ENCODE measurements at regions not wholly inside any gene's neighbourhood (a gene's known extent, or its start where the extent isn't known, plus 50 kb on each side); places are given as distances from the start of the nearest gene placed in this dataset.

- Histone ChIP-seq H3K27me3 (replicated peaks; ENCODE audit: insufficient read depth) (no peaks in the 10 kb centered on the region), H3K79me2 (ENCODE audit: insufficient read depth) (no peaks in the 10 kb centered on the region), H3K9me2 (ENCODE audit: insufficient read depth) (no peaks in the 10 kb centered on the region), H3K4me3 (no peak overlapping the region), H3K9me3 (ENCODE audit: low read depth) (no peaks in the 10 kb centered on the region), H3K9ac (no peak overlapping the region), H3K36me3 (ENCODE audit: low read depth) (no peaks in the 10 kb centered on the region), H3F3A (ENCODE audit: insufficient read depth) (no peaks in the 10 kb centered on the region), H3K4me2 (ENCODE audit: unreplicated experiment) (no peak overlapping the region), H2AFZ (no peak overlapping the region), H3K27ac (no peak overlapping the region), H4K20me1 (ENCODE audit: insufficient read depth) (no peaks in the 10 kb centered on the region), H3K4me1 (ENCODE audit: insufficient read depth) (no peaks in the 10 kb centered on the region)
- 77% methylated on average over 2 of the region's 2 CpGs for WGBS, 2 experiments (ENCODE audit: low coverage in 1 of 2, low lambda C conversion rate in 2 of 2, missing lambda C conversion rate in 2 of 2)
- TF ChIP-seq EZH2 (IDR thresholded peaks at IDR 0.05; ENCODE audit: insufficient read depth, poor library complexity, severe bottlenecking) (no peak), EZH2phosphoT487 (IDR thresholded peaks at IDR 0.05; ENCODE audit: insufficient read depth, low read depth) (no peak)
- in situ Hi-C loops (cut with MboI): no loop called here
- no peak for DNase-seq
These were observed 373.5 kb downstream of the SEMA3D start for GRCh38 chr7:84813376-84813775.

- H3K9me3 ChIP-seq (ENCODE audit: low read depth): no peaks in the 10 kb centered on the region
- no peak overlapping the region for H3K9ac ChIP-seq
- no peak overlapping the region for H3K4me3 ChIP-seq
- H3K36me3 ChIP-seq (ENCODE audit: low read depth): no peaks in the 10 kb centered on the region
- no peaks in the 10 kb centered on the region for H3K27me3 ChIP-seq (replicated peaks; ENCODE audit: insufficient read depth)
- 37 to 39% methylated on average over 2 of the region's 2 CpGs for WGBS, 2 experiments (ENCODE audit: low coverage in 1 of 2, low lambda C conversion rate in 2 of 2, missing lambda C conversion rate in 2 of 2)
- no peaks in the 10 kb centered on the region for H3K4me1 ChIP-seq (ENCODE audit: insufficient read depth)
- no peaks in the 10 kb centered on the region for H4K20me1 ChIP-seq (ENCODE audit: insufficient read depth)
- no peak overlapping the region for H3K27ac ChIP-seq
- in situ Hi-C loops (cut with MboI): no loop called here
- peak overlapping the region; percentile 63 for H2AFZ ChIP-seq
- TF ChIP-seq EZH2phosphoT487 (IDR thresholded peaks at IDR 0.05; ENCODE audit: insufficient read depth, low read depth) (no peak), EZH2 (IDR thresholded peaks at IDR 0.05; ENCODE audit: insufficient read depth, poor library complexity, severe bottlenecking) (no peak)
- no peaks in the 10 kb centered on the region for H3K79me2 ChIP-seq (ENCODE audit: insufficient read depth)
- no peaks in the 10 kb centered on the region for H3F3A ChIP-seq (ENCODE audit: insufficient read depth)
- DNase-seq: no peak
- H3K9me2 ChIP-seq (ENCODE audit: insufficient read depth): no peaks in the 10 kb centered on the region
- no peak overlapping the region for H3K4me2 ChIP-seq (ENCODE audit: unreplicated experiment)
These were observed 374.8 kb downstream of the SEMA3D start for GRCh38 chr7:84812021-84812420.

GRCh38 chr7:84811362-84811761 lies 375.5 kb downstream of the SEMA3D start:
- Histone ChIP-seq H3K4me1 (ENCODE audit: insufficient read depth) (no peaks in the 10 kb centered on the region), H2AFZ (peak overlapping the region; percentile 31; the same call in 1 of the 2 replicates), H3F3A (ENCODE audit: insufficient read depth) (no peaks in the 10 kb centered on the region), H3K4me3 (no peak overlapping the region), H3K27me3 (replicated peaks; ENCODE audit: insufficient read depth) (no peaks in the 10 kb centered on the region), H3K9me2 (ENCODE audit: insufficient read depth) (no peaks in the 10 kb centered on the region), H3K4me2 (ENCODE audit: unreplicated experiment) (no peak overlapping the region), H3K36me3 (ENCODE audit: low read depth) (no peaks in the 10 kb centered on the region), H3K9me3 (ENCODE audit: low read depth) (no peaks in the 10 kb centered on the region), H3K27ac (no peak overlapping the region), H3K9ac (no peak overlapping the region), H3K79me2 (ENCODE audit: insufficient read depth) (no peaks in the 10 kb centered on the region), H4K20me1 (ENCODE audit: insufficient read depth) (no peaks in the 10 kb centered on the region)
- in situ Hi-C loops (cut with MboI): no loop called here
- no peak for DNase-seq
- TF ChIP-seq EZH2 (IDR thresholded peaks at IDR 0.05; ENCODE audit: insufficient read depth, poor library complexity, severe bottlenecking): no peak
- TF ChIP-seq EZH2phosphoT487 (IDR thresholded peaks at IDR 0.05; ENCODE audit: insufficient read depth, low read depth): no peak
- WGBS, 2 experiments (ENCODE audit: low coverage in 1 of 2, low lambda C conversion rate in 2 of 2, missing lambda C conversion rate in 2 of 2): 5 to 7% methylated on average over 1 of the region's 1 CpG

GRCh38 chr7:84809877-84810276 lies 377.0 kb downstream of the SEMA3D start:
- Histone ChIP-seq H3K79me2 (ENCODE audit: insufficient read depth) (no peaks in the 10 kb centered on the region), H3K27me3 (replicated peaks; ENCODE audit: insufficient read depth) (no peaks in the 10 kb centered on the region), H2AFZ (peak overlapping the region; percentile 30; the same call in 1 of the 2 replicates), H3K36me3 (ENCODE audit: low read depth) (no peaks in the 10 kb centered on the region), H3K4me1 (ENCODE audit: insufficient read depth) (no peaks in the 10 kb centered on the region), H3K4me2 (ENCODE audit: unreplicated experiment) (no peak overlapping the region), H3F3A (ENCODE audit: insufficient read depth) (no peaks in the 10 kb centered on the region), H3K9ac (no peak overlapping the region), H3K27ac (no peak overlapping the region), H4K20me1 (ENCODE audit: insufficient read depth) (no peaks in the 10 kb centered on the region), H3K9me3 (ENCODE audit: low read depth) (no peaks in the 10 kb centered on the region), H3K9me2 (ENCODE audit: insufficient read depth) (no peaks in the 10 kb centered on the region), H3K4me3 (no peak overlapping the region)
- 82 to 91% methylated on average over 1 of the region's 1 CpG for WGBS, 2 experiments (ENCODE audit: low coverage in 1 of 2, low lambda C conversion rate in 2 of 2, missing lambda C conversion rate in 2 of 2)
- no peak for DNase-seq
- in situ Hi-C loops (cut with MboI): no loop called here
- no peak for TF ChIP-seq EZH2 (IDR thresholded peaks at IDR 0.05; ENCODE audit: insufficient read depth, poor library complexity, severe bottlenecking)
- TF ChIP-seq EZH2phosphoT487 (IDR thresholded peaks at IDR 0.05; ENCODE audit: insufficient read depth, low read depth): no peak

GRCh38 chr7:84803979-84804378 lies 382.9 kb downstream of the SEMA3D start:
- 77 to 88% methylated on average over 3 of the region's 3 CpGs for WGBS, 2 experiments (ENCODE audit: low coverage in 1 of 2, low lambda C conversion rate in 2 of 2, missing lambda C conversion rate in 2 of 2)
- H2AFZ ChIP-seq: no peak overlapping the region

More at GRCh38 chr7:84803979-84804378, 382.9 kb downstream of the SEMA3D start:
- Histone ChIP-seq H3K4me2 (ENCODE audit: unreplicated experiment) (no peak overlapping the region), H3K9me3 (ENCODE audit: low read depth) (no peaks in the 10 kb centered on the region), H3F3A (ENCODE audit: insufficient read depth) (no peaks in the 10 kb centered on the region), H3K9ac (no peak overlapping the region), H3K79me2 (ENCODE audit: insufficient read depth) (no peaks in the 10 kb centered on the region), H3K4me3 (no peak overlapping the region), H3K27me3 (replicated peaks; ENCODE audit: insufficient read depth) (no peaks in the 10 kb centered on the region), H3K4me1 (ENCODE audit: insufficient read depth) (no peaks in the 10 kb centered on the region; the same call in 1 of the 2 replicates), H4K20me1 (ENCODE audit: insufficient read depth) (no peaks in the 10 kb centered on the region), H3K36me3 (ENCODE audit: low read depth) (no peaks in the 10 kb centered on the region), H3K9me2 (ENCODE audit: insufficient read depth) (no peaks in the 10 kb centered on the region), H3K27ac (no peak overlapping the region)
- DNase-seq: no peak
- in situ Hi-C loops (cut with MboI): no loop called here
- TF ChIP-seq EZH2 (IDR thresholded peaks at IDR 0.05; ENCODE audit: insufficient read depth, poor library complexity, severe bottlenecking) (no peak), EZH2phosphoT487 (IDR thresholded peaks at IDR 0.05; ENCODE audit: insufficient read depth, low read depth) (no peak)

All from GM23248 (cell line).